ENCODE measurements at regions not wholly inside any gene's neighbourhood (a gene's known extent, or its start where the extent isn't known, plus 50 kb on each side); places are given as distances from the start of the nearest gene placed in this dataset.

GRCh38 chr5:12690361-12690760 lies 786.1 kb upstream of the CTNND2 start:
- TF ChIP-seq CTCF (IDR thresholded peaks at IDR 0.05; ENCODE audit: unreplicated experiment): no peak
- H3K4me3 Mint-ChIP-seq (ENCODE audit: unreplicated experiment): no peak overlapping the region
- no peaks in the 10 kb centered on the region for H3K36me3 Mint-ChIP-seq (ENCODE audit: low read depth, unreplicated experiment)
- peak overlapping the region; percentile 93 for H3K27ac Mint-ChIP-seq (ENCODE audit: unreplicated experiment)
- no peaks in the 10 kb centered on the region for H3K9me3 Mint-ChIP-seq (ENCODE audit: unreplicated experiment)
- no peak for DNase-seq (ENCODE audit: low spot score)
- H3K27me3 Mint-ChIP-seq (ENCODE audit: unreplicated experiment): no peaks in the 10 kb centered on the region
- peaks cover 13% of the 10 kb centered on the region for H3K4me1 Mint-ChIP-seq (ENCODE audit: unreplicated experiment)

- no peak overlapping the region for H3K27ac Mint-ChIP-seq (ENCODE audit: unreplicated experiment)
- no peak for DNase-seq (ENCODE audit: low spot score)
- H3K4me1 Mint-ChIP-seq (ENCODE audit: unreplicated experiment): no peaks in the 10 kb centered on the region
Observed at GRCh38 chr5:12683249-12683648, 779.0 kb upstream of the CTNND2 start.

GRCh38 chr5:12679731-12680130 lies 775.5 kb upstream of the CTNND2 start:
- TF ChIP-seq CTCF (IDR thresholded peaks at IDR 0.05; ENCODE audit: unreplicated experiment): no peak
- peaks cover 3% of the 10 kb centered on the region for H3K36me3 Mint-ChIP-seq (ENCODE audit: low read depth, unreplicated experiment)
- no peaks in the 10 kb centered on the region for H3K27me3 Mint-ChIP-seq (ENCODE audit: unreplicated experiment)
- no peaks in the 10 kb centered on the region for H3K9me3 Mint-ChIP-seq (ENCODE audit: unreplicated experiment)
- no peak overlapping the region for H3K4me3 Mint-ChIP-seq (ENCODE audit: unreplicated experiment)
- H3K27ac Mint-ChIP-seq (ENCODE audit: unreplicated experiment): no peak overlapping the region
- no peak for DNase-seq (ENCODE audit: low spot score)
- no peaks in the 10 kb centered on the region for H3K4me1 Mint-ChIP-seq (ENCODE audit: unreplicated experiment)

More at GRCh38 chr5:12683249-12683648, 779.0 kb upstream of the CTNND2 start:
- H3K27me3 Mint-ChIP-seq (ENCODE audit: unreplicated experiment): no peaks in the 10 kb centered on the region
- H3K9me3 Mint-ChIP-seq (ENCODE audit: unreplicated experiment): no peaks in the 10 kb centered on the region
- no peak for TF ChIP-seq CTCF (IDR thresholded peaks at IDR 0.05; ENCODE audit: unreplicated experiment)
- no peaks in the 10 kb centered on the region for H3K36me3 Mint-ChIP-seq (ENCODE audit: low read depth, unreplicated experiment)
- H3K4me3 Mint-ChIP-seq (ENCODE audit: unreplicated experiment): no peak overlapping the region

DNA sequence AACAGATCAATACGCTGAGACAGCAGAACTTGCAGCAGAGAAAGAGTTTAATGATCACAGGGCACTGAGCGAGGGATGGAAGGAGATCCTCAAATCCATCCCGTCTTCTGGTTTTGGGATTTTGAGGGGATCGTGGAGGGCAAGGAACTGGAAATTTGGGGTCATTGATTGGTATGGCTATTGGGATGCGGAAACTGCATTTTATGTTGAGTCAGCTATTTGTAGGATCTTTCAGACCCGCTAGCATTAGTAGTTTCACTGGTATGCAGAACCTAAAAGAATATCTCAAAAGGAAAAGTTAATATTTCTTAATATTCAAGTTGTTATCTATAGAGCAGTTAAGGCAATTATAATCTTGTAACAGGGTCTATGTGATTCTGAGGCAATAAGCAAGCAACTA lies 771.7 kb upstream of the CTNND2 start:
- H3K9me3 Mint-ChIP-seq (ENCODE audit: unreplicated experiment): no peaks in the 10 kb centered on the region
- H3K27ac Mint-ChIP-seq (ENCODE audit: unreplicated experiment): no peak overlapping the region

DNA sequence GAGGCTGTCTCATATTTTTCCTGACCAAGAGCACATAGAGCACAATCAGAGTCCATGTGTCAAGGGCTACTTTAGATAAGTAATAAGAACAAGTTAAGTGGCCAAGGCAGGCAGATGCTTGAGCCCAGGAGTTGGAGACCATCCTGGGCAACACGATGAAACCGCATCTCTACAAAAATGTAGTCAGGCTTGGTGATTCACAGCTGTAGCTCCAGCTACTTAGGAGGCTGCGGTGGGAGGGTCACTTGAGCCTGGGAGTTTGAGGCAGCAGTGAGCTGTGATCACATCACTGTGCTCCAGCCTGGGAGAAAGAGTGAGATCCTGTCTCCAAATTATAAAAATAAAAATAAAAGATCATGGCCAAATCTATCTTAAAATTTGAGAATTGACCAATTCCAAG lies 767.9 kb upstream of the CTNND2 start:
- H3K36me3 Mint-ChIP-seq (ENCODE audit: low read depth, unreplicated experiment): peaks cover 3% of the 10 kb centered on the region
- peaks cover 12% of the 10 kb centered on the region for H3K4me1 Mint-ChIP-seq (ENCODE audit: unreplicated experiment)
- no peak for TF ChIP-seq CTCF (IDR thresholded peaks at IDR 0.05; ENCODE audit: unreplicated experiment)
- no peak for DNase-seq (ENCODE audit: low spot score)
- H3K9me3 Mint-ChIP-seq (ENCODE audit: unreplicated experiment): no peaks in the 10 kb centered on the region
- H3K27ac Mint-ChIP-seq (ENCODE audit: unreplicated experiment): no peak overlapping the region
- H3K4me3 Mint-ChIP-seq (ENCODE audit: unreplicated experiment): no peak overlapping the region
- peaks cover 5% of the 10 kb centered on the region for H3K27me3 Mint-ChIP-seq (ENCODE audit: unreplicated experiment)

More for the DNA sequence above, 771.7 kb upstream of the CTNND2 start:
- Mint-ChIP-seq H3K4me3 (ENCODE audit: unreplicated experiment) (no peak overlapping the region), H3K27me3 (ENCODE audit: unreplicated experiment) (no peaks in the 10 kb centered on the region), H3K4me1 (ENCODE audit: unreplicated experiment) (peaks cover 5% of the 10 kb centered on the region), H3K36me3 (ENCODE audit: low read depth, unreplicated experiment) (peaks cover 3% of the 10 kb centered on the region)
- no peak for DNase-seq (ENCODE audit: low spot score)
- TF ChIP-seq CTCF (IDR thresholded peaks at IDR 0.05; ENCODE audit: unreplicated experiment): no peak
